Fibroblast of lung (primary cell): ENCODE measurements at regions not wholly inside any gene's neighbourhood (a gene's known extent, or its start where the extent isn't known, plus 50 kb on each side); places are given as distances from the start of the nearest gene placed in this dataset.

Experiments
- EZH2 ChIP-seq: IDR thresholded peaks from 2 replicates; pipeline ENCODE4 v1.5.1; 2012; ENCODE audit warnings: low read length, control low read depth, mild to moderate bottlenecking; ENCODE audit errors: missing control alignments
- TF ChIP-seq, protein P1 (sequence below), 2 donors: IDR thresholded peaks in 1 of 2; conservative IDR thresholded peaks in 1 of 2; 1 replicate in 1 of 2; 2 replicates in 1 of 2; pipeline ENCODE4 v1.5.1; 2011 to 2012; ENCODE audit warnings: low read length in 2 of 2, control low read depth in 1 of 2, inconsistent platforms in 1 of 2, low read depth in 1 of 2, mild to moderate bottlenecking in 1 of 2

DNA sequence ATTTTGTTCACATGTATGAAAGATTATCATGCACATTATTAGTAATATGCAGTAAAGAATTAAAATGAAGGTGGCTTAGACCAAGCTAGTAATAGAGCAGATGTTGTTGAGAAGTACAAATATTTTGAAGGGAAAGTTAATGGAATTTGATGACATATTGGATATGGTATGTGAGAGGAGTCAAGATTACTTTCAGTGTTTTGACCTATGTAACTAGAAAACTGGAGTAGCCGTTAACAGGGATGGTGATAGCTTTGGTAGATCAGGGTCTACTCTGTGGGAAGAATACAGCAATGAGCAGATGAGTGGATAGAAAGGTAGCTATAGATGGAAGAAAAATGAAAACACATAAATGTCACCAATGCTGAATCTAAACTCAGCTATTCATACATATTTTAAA, 163.2 kb upstream of the LRRC7 start:
- TF ChIP-seq, protein P1, sequence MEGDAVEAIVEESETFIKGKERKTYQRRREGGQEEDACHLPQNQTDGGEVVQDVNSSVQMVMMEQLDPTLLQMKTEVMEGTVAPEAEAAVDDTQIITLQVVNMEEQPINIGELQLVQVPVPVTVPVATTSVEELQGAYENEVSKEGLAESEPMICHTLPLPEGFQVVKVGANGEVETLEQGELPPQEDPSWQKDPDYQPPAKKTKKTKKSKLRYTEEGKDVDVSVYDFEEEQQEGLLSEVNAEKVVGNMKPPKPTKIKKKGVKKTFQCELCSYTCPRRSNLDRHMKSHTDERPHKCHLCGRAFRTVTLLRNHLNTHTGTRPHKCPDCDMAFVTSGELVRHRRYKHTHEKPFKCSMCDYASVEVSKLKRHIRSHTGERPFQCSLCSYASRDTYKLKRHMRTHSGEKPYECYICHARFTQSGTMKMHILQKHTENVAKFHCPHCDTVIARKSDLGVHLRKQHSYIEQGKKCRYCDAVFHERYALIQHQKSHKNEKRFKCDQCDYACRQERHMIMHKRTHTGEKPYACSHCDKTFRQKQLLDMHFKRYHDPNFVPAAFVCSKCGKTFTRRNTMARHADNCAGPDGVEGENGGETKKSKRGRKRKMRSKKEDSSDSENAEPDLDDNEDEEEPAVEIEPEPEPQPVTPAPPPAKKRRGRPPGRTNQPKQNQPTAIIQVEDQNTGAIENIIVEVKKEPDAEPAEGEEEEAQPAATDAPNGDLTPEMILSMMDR (conservative IDR thresholded peaks at IDR 0.05 in 1 of 2, IDR thresholded peaks at IDR 0.05 in 1 of 2; ENCODE audit: low read depth in 1 of 2, low read length in 2 of 2) = no peak
- no peak for TF ChIP-seq EZH2
